Tibial nerve (tissue), 4 donors: ENCODE measurements at regions not wholly inside any gene's neighbourhood (a gene's known extent, or its start where the extent isn't known, plus 50 kb on each side); places are given as distances from the start of the nearest gene placed in this dataset.

Source experiments
- DNase-seq, 2 donors: peaks; one replicate each; pipeline ENCODE4 v3.0.0-alpha.2; 2019; ENCODE audit warnings: low spot score in 2 of 2
- H3K27ac ChIP-seq, 4 donors: fragments of 200-600 bp; sonication (generic) in 3 of 4; one replicate each; pipeline ENCODE4 v1.5.1; 2017 to 2019; ENCODE audit warnings: mild to moderate bottlenecking in 1 of 4
- H3K27me3 ChIP-seq, 2 donors: fragments of 200-600 bp; sonication (generic) in 1 of 2; one replicate each; pipeline versions ENCODE4 v1.5.1 to v1.6.0; 2017 to 2019
- H3K36me3 ChIP-seq, 3 donors: fragments of 200-600 bp; sonication (generic); one replicate each; pipeline ENCODE4 v1.5.1; 2018 to 2019
- H3K4me1 ChIP-seq, 4 donors: fragments of 200-600 bp; sonication (generic) in 3 of 4; one replicate each; pipeline ENCODE4 v1.5.1; 2017 to 2019
- H3K4me3 ChIP-seq, 4 donors: fragments of 200-600 bp; sonication (generic) in 3 of 4; one replicate each; pipeline ENCODE4 v1.5.1; 2017 to 2019; ENCODE audit warnings: mild to moderate bottlenecking in 1 of 4, moderate library complexity in 1 of 4
- H3K9me3 ChIP-seq, 4 donors: fragments of 200-600 bp; sonication (generic) in 3 of 4; one replicate each; pipeline ENCODE4 v1.5.1; 2017 to 2019
- CTCF ChIP-seq, 5 experiments: fragments of 200-600 bp in 3 of 5; fragments of 450-650 bp in 2 of 5; sonication (generic) in 3 of 5; IDR thresholded peaks; one replicate each; pipeline ENCODE4 v1.5.1; 2016 to 2019; ENCODE audit warnings: antibody characterized with exemption in 5 of 5, mild to moderate bottlenecking in 3 of 5, moderate library complexity in 2 of 5
- EP300 ChIP-seq, 2 donors: sonication (generic); formaldehyde crosslinking; IDR thresholded peaks; one replicate each; pipeline ENCODE4 v1.6.1; 2017; ENCODE audit warnings: antibody characterized with exemption in 2 of 2, mild to moderate bottlenecking in 1 of 2
- POLR2A ChIP-seq, 2 donors: fragments of 450-650 bp; IDR thresholded peaks; one replicate each; pipeline ENCODE4 v1.6.1; 2017; ENCODE audit warnings: antibody characterized with exemption in 2 of 2, mild to moderate bottlenecking in 2 of 2, moderate library complexity in 2 of 2
- WGBS, 2 donors: methylation state at CpG; one replicate each; pipeline ENCODE4 v1.1.5; 2018; 5-methylcytosine and 5-hydroxymethylcytosine counted together

DNA sequence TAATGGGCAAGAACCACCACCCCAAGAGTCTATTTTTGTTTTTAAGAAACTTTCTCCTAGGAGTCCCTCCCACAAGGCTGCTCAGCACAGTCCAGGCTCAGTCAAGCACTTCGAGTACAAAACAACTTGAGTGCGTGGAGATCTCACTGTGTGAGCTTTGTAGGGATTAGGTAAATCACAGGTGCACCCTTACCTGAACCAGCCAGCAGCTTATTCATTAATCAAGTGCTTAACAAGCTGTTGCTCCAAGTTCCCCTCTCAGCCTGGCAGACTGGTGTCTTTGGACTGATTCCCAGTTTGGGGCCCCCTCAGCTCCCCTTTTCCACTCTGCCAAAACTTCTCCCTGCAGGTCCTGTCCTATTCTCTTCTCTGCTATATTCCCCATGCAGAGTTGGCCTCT lies 133.1 kb downstream of the LY86 start:
- WGBS, 2 donors: 53 to 74% methylated on average over 2 of the region's 2 CpGs
- no peak for TF ChIP-seq POLR2A (IDR thresholded peaks at IDR 0.05)
- no peak for TF ChIP-seq CTCF (IDR thresholded peaks at IDR 0.05)
- no peak for TF ChIP-seq EP300 (IDR thresholded peaks at IDR 0.05)
- DNase-seq: no peak

GRCh38 chr6:6722195-6722594 lies 133.7 kb downstream of the LY86 start:
- H3K4me1 ChIP-seq: peaks cover 0 to 30% (median 20%) of the 10 kb centered on the region in 4 donors
- no peak overlapping the region for H3K27ac ChIP-seq
- H3K9me3 ChIP-seq: no peaks in the 10 kb centered on the region
- DNase-seq: no peak
- WGBS, 2 donors: 89 to 95% methylated on average over 5 of the region's 5 CpGs
- TF ChIP-seq CTCF (IDR thresholded peaks at IDR 0.05) (no peak), POLR2A (IDR thresholded peaks at IDR 0.05) (no peak), EP300 (IDR thresholded peaks at IDR 0.05) (no peak)
- H3K27me3 ChIP-seq: no peaks in the 10 kb centered on the region
- H3K36me3 ChIP-seq: no peaks in the 10 kb centered on the region
- H3K4me3 ChIP-seq: no peak overlapping the region

More for the DNA sequence above, 133.1 kb downstream of the LY86 start:
- H3K4me1 ChIP-seq: peaks cover 0 to 30% (median 20%) of the 10 kb centered on the region in 4 donors
- no peak overlapping the region for H3K27ac ChIP-seq
- no peaks in the 10 kb centered on the region for H3K27me3 ChIP-seq
- no peaks in the 10 kb centered on the region for H3K9me3 ChIP-seq
- H3K36me3 ChIP-seq: no peaks in the 10 kb centered on the region
- no peak overlapping the region for H3K4me3 ChIP-seq

DNA sequence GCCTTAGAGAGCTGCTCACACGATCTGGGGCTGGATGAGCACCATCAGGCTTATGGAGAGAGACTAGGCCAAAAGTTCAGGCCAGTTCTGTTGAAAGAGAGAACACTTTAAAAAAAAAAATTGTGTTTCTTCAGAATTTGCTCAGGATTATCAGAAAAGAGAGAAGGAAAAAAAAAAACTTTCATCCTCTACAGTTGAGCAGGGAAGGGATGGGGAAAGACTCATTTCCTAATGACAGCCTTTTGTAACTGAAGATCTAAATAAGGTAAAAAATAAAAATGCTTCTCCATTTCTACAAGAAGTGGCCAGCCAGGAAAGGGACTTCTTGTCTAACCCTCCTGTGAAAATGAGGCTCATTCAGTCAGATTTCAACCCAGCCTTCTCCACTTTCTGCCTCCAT lies 134.8 kb downstream of the LY86 start:
- TF ChIP-seq EP300 (IDR thresholded peaks at IDR 0.05) (no peak), CTCF (IDR thresholded peaks at IDR 0.05) (no peak), POLR2A (IDR thresholded peaks at IDR 0.05) (no peak)
- 46 to 77% methylated on average over 1 of the region's 1 CpG for WGBS, 2 donors

DNA sequence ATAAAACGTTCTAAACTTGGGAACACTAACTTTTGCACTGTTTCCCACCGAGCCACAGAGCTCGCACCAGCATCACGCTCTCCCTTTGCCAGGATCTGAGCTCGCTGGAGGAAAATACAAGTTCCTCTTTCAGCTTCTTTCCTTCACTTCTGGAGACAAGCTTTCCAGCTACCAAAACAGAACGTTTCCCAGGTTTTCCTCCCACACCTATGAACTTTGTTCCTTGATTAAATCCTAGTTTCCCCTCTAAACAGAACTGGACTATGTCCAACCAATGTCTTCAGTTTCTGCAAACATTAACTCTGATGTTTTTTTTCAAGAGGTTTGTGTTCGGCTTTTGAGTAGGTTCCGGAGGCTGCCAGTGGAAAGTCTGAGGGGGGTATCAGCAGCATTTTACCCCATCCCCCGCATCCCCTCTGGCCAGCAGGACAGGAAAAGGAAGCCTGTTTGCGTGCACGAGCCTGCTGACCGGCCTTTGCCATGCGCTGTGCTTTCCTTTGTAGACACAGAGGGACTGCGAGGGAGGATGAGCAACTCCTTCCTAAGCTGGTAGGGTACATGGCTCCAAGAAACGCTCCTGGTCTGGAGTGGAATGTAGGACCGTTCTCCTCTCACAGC lies 135.5 kb downstream of the LY86 start:
- Histone ChIP-seq H3K9me3 (no peaks in the 10 kb centered on the region), H3K27me3 (no peaks in the 10 kb centered on the region), H3K27ac (peak overlapping the region; percentile 58 to 86 (median 83)), H3K4me3 (peak overlapping the region; percentile 15 to 45 (median 36)), H3K4me1 (peaks cover 0 to 30% (median 20%) of the 10 kb centered on the region in 4 donors), H3K36me3 (no peaks in the 10 kb centered on the region)
- DNase-seq: peak in 1 of 2 donors; percentile 26
- TF ChIP-seq EP300 (IDR thresholded peaks at IDR 0.05): peak in 1 of 2 donors; percentile 41
- no peak for TF ChIP-seq POLR2A (IDR thresholded peaks at IDR 0.05)
- TF ChIP-seq CTCF (IDR thresholded peaks at IDR 0.05): no peak
- 13 to 22% methylated on average over 15 to 16 of the region's 16 CpGs for WGBS, 2 donors

More for the DNA sequence above, 134.8 kb downstream of the LY86 start:
- no peaks in the 10 kb centered on the region for H3K9me3 ChIP-seq
- peaks cover 0 to 30% (median 20%) of the 10 kb centered on the region in 4 donors for H3K4me1 ChIP-seq
- no peak overlapping the region for H3K4me3 ChIP-seq
- peak overlapping the region; percentile 58 to 86 (median 83) for H3K27ac ChIP-seq
- no peaks in the 10 kb centered on the region for H3K27me3 ChIP-seq
- no peaks in the 10 kb centered on the region for H3K36me3 ChIP-seq
- DNase-seq: no peak

DNA sequence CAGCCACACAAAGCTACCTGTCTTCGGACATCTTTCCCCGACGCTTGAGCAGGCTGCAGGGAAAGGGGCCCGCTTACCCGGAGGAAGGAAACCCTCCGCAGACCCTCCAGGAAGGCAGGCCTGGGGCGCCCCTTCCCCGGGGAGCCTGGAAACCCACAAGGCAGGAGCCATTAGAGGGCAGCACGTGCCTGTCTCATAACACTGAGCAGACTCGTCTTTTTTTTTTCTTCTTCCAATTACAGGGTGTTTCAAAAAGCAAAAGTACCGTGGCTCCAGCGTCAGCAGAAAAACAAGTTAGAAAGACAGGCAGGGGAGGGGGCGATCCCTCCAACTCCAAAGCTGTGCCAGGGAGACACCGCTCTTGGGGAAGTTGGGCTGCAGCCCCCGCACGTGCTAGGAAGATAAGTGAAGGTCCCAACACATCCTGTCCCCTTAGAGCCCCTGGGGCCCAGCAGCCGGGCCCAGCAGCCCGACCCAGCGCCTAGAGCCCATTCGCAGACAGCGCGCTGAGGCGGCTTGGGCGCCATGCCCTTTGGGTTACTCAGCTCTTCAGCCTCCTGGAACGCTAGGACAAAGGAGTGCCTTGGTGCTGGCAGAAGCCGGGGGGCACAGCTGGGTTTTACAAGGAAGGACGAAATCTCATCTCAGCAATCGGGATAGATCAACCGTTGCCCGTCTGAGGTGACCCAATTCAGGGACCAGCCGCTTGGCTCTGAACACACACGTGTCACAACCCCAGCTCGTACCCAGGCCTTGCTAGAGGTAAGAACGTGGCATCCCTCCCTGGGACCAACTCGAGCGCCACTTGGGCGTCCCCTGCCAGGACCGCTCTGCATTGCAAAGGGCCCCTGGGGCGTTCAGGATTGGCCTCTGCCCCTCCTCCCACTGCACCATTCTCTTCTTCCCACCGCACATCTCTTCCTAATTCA lies 136.3 kb downstream of the LY86 start:
- Histone ChIP-seq H3K4me1 (peaks cover 0 to 30% (median 20%) of the 10 kb centered on the region in 4 donors), H3K27ac (peak overlapping the region; percentile 58 to 86 (median 83)), H3K4me3 (peak overlapping the region; percentile 15 to 45 (median 36)), H3K36me3 (no peaks in the 10 kb centered on the region), H3K27me3 (no peaks in the 10 kb centered on the region), H3K9me3 (no peaks in the 10 kb centered on the region)
- WGBS, 2 donors: 21 to 26% methylated on average over 22 to 38 of the region's 40 CpGs
- peak; percentile 64 to 84 for DNase-seq
- TF ChIP-seq POLR2A (IDR thresholded peaks at IDR 0.05) (no peak), CTCF (IDR thresholded peaks at IDR 0.05) (peak; percentile 48 to 76 (median 65))
